PC-3 (cell line): ENCODE measurements at regions not wholly inside any gene's neighbourhood (a gene's known extent, or its start where the extent isn't known, plus 50 kb on each side); places are given as distances from the start of the nearest gene placed in this dataset.

ENCODE experiments used
- ATAC-seq: fragments of 200-7000 bp; cut with Tn5 transposase; 2 replicates; pipeline ENCODE4 v1.9.1; 2020; ENCODE audit warnings: mild to moderate bottlenecking, moderate library complexity
- BruUV-seq: library from RNA; stranded (reverse); fragments of 400-500 nt; replicated peaks from 2 replicates; lab custom pipeline; 2021; lab: Mats Ljungman, UMichigan
- CTCF ChIA-PET: fragments of 300-600 bp; sonication (Branson Sonifier 250); formaldehyde crosslinking; loops from one replicate; lab custom pipeline; 2022; ENCODE audit warnings: antibody characterized with exemption; lab: Charles Lee
- POLR2A ChIA-PET: fragments of 300-600 bp; sonication (Branson Sonifier 250); formaldehyde crosslinking; loops from one replicate; lab custom pipeline; 2022; ENCODE audit warnings: antibody characterized with exemption; ENCODE audit not compliant: unreplicated experiment; lab: Charles Lee
- DNase-seq: peaks from one replicate; pipeline ENCODE4 v3.0.0-alpha.2; 2015
- H2AFZ ChIP-seq: fragments of 300-600 bp; sonication (generic); 2 replicates; pipeline ENCODE4 v1.6.0; 2016; ENCODE audit warnings: antibody characterized with exemption, low read length
- H3F3A ChIP-seq: fragments of 300-600 bp; sonication (generic); one replicate; pipeline ENCODE4 v1.6.0; 2017; ENCODE audit warnings: antibody characterized with exemption, low read length, control low read depth, mild to moderate bottlenecking; ENCODE audit not compliant: unreplicated experiment
- H3K27ac ChIP-seq: fragments of 300-600 bp; sonication (generic); 2 replicates; pipeline ENCODE4 v1.5.1; 2016; ENCODE audit warnings: mild to moderate bottlenecking, low read length
- H3K27me3 ChIP-seq: fragments of 300-600 bp; sonication (generic); 2 replicates; pipeline ENCODE4 v1.6.1; 2016; ENCODE audit warnings: low read length, mixed read lengths
- H3K36me3 ChIP-seq: fragments of 300-600 bp; sonication (generic); 2 replicates; pipeline ENCODE4 v1.6.1; 2016; ENCODE audit warnings: low read depth, mixed run types, low read length, mixed read lengths
- H3K4me1 ChIP-seq: fragments of 300-600 bp; sonication (generic); 2 replicates; pipeline ENCODE4 v1.5.1; 2016; ENCODE audit warnings: low read length; ENCODE audit not compliant: insufficient read depth
- H3K4me2 ChIP-seq: fragments of 300-600 bp; sonication (generic); 2 replicates; pipeline ENCODE4 v1.6.0; 2016; ENCODE audit warnings: low read length
- H3K4me3 ChIP-seq: fragments of 300-600 bp; sonication (generic); 2 replicates; pipeline ENCODE4 v1.5.1; 2016; ENCODE audit warnings: mild to moderate bottlenecking, low read length, mixed read lengths
- H3K79me2 ChIP-seq: fragments of 300-600 bp; sonication (generic); 2 replicates; pipeline ENCODE4 v1.6.1; 2017; ENCODE audit warnings: low read length, mixed read lengths
- H3K9ac ChIP-seq: fragments of 300-600 bp; sonication (generic); 2 replicates; pipeline ENCODE4 v1.6.0; 2016; ENCODE audit warnings: mild to moderate bottlenecking, low read length
- H3K9me2 ChIP-seq: fragments of 300-600 bp; sonication (generic); replicated peaks from 2 replicates; pipeline ENCODE4 v1.6.1; 2016; ENCODE audit warnings: mixed run types, low read length, mixed read lengths
- H3K9me3 ChIP-seq: fragments of 300-600 bp; sonication (generic); 2 replicates; pipeline ENCODE4 v1.6.1; 2016; ENCODE audit warnings: low read length, mixed read lengths
- H4K20me1 ChIP-seq: fragments of 300-600 bp; sonication (generic); 2 replicates; pipeline ENCODE4 v1.6.1; 2016; ENCODE audit warnings: low read length, mixed read lengths
- EZH2 ChIP-seq: fragments of 300-600 bp; sonication (generic); IDR thresholded peaks from one replicate; pipeline ENCODE4 v1.6.1; 2017; ENCODE audit warnings: antibody characterized with exemption, mild to moderate bottlenecking, low read length; ENCODE audit not compliant: unreplicated experiment
- EZH2phosphoT487 ChIP-seq: fragments of 300-600 bp; sonication (generic); IDR thresholded peaks from 2 replicates; pipeline ENCODE4 v1.6.1; 2018; ENCODE audit warnings: mild to moderate bottlenecking, antibody characterized with exemption, low read length, borderline replicate concordance
- intact Hi-C: fragments of 100-400 bp; cut with micrococcal nuclease; formaldehyde crosslinking; loops from 2 replicates; pipeline ENCODE4 v1.9.0; 2023
- TF ChIP-seq, protein P1 (sequence below): fragments of 300-600 bp; sonication (generic); conservative IDR thresholded peaks from 2 replicates; pipeline ENCODE4 v1.5.1; 2017; ENCODE audit warnings: antibody characterized with exemption, low read depth, mild to moderate bottlenecking, low read length

DNA sequence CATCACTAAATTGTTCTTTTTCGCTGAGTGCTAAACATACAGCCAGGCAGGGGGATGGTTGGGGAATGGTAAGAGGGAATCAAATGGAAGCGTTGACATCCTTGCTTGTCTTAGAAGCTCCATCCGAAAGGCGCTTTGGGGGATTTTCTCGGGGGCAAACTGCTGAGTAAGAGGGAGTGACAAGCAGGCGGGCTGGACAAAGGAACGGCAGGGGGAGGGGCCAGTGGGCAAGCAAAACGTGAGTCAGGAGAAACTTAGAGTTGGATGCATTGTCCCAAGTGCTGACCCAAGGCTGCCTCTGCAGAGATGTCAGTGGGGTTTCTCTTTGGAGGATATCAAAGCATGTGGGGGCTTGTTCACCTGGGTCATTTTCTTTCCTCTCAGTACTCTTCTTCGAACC, 480.5 kb downstream of the VRK1 start:
- BruUV-seq: no TSS peak
- Histone ChIP-seq H3K27me3 (no peaks in the 10 kb centered on the region), H3K9ac (no peak overlapping the region), H4K20me1 (no peaks in the 10 kb centered on the region), H3F3A (no peaks in the 10 kb centered on the region), H3K36me3 (no peaks in the 10 kb centered on the region), H3K9me2 (no peaks in the 10 kb centered on the region), H3K27ac (no peak overlapping the region), H3K4me1 (peaks cover 48% of the 10 kb centered on the region), H2AFZ (peak overlapping the region; percentile 71), H3K4me3 (no peak overlapping the region), H3K79me2 (no peaks in the 10 kb centered on the region), H3K9me3 (no peaks in the 10 kb centered on the region), H3K4me2 (peak overlapping the region; percentile 38)
- TF ChIP-seq, protein P1, sequence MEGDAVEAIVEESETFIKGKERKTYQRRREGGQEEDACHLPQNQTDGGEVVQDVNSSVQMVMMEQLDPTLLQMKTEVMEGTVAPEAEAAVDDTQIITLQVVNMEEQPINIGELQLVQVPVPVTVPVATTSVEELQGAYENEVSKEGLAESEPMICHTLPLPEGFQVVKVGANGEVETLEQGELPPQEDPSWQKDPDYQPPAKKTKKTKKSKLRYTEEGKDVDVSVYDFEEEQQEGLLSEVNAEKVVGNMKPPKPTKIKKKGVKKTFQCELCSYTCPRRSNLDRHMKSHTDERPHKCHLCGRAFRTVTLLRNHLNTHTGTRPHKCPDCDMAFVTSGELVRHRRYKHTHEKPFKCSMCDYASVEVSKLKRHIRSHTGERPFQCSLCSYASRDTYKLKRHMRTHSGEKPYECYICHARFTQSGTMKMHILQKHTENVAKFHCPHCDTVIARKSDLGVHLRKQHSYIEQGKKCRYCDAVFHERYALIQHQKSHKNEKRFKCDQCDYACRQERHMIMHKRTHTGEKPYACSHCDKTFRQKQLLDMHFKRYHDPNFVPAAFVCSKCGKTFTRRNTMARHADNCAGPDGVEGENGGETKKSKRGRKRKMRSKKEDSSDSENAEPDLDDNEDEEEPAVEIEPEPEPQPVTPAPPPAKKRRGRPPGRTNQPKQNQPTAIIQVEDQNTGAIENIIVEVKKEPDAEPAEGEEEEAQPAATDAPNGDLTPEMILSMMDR: no peak
- no peak for TF ChIP-seq EZH2phosphoT487
- TF ChIP-seq EZH2: no peak
- intact Hi-C loops: loop anchor here (10.0 kb wide), 1 partner anchor 443 kb away; no protein-coding TSS in a partner anchor
- ChIA-PET POLR2A (no interaction called here), CTCF (no interaction called here)
- DNase-seq (no peak), ATAC-seq (0 out of 2 replicates have a peak, but pooled peaks have one; percentile 16)

DNA sequence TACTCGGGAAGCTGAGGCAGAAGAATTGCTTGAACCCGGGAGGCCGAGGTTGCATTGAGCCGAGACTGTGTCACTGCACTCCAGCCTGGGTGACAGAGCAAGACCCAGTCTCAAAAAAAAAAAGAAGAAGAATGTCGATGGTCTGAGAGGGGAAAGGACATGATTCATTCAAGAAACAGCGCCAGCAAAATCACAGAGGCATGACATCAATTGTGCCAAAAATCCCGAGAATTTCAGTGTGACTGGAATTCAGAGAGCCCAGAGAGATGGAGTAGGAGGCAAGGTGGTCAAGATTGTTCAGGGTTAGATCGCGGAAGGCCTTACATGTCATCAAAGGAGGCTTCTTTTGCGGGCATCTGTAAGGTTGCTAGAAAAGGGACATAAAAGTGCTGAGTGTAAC, 483.3 kb downstream of the VRK1 start:
- POLR2A ChIA-PET: no interaction called here
- Histone ChIP-seq H3K36me3 (no peaks in the 10 kb centered on the region), H3F3A (no peaks in the 10 kb centered on the region), H3K27me3 (peaks cover 5% of the 10 kb centered on the region; the same call in 1 of the 2 replicates), H3K9me2 (no peaks in the 10 kb centered on the region), H4K20me1 (no peaks in the 10 kb centered on the region), H3K9ac (no peak overlapping the region), H3K4me3 (no peak overlapping the region), H2AFZ (no peak overlapping the region), H3K4me2 (no peak overlapping the region), H3K9me3 (no peaks in the 10 kb centered on the region), H3K4me1 (peaks cover 43% of the 10 kb centered on the region), H3K27ac (no peak overlapping the region), H3K79me2 (no peaks in the 10 kb centered on the region)
- no peak for TF ChIP-seq EZH2phosphoT487
- no peak for TF ChIP-seq EZH2
- TF ChIP-seq, protein P1: no peak
- CTCF ChIA-PET: no interaction called here
- ATAC-seq (no peak), DNase-seq (peak; percentile 54)
- no TSS peak for BruUV-seq
- intact Hi-C loops: no loop called here

- BruUV-seq: no TSS peak
- ChIA-PET POLR2A (no interaction called here), CTCF (no interaction called here)
- no peak for ATAC-seq
- Histone ChIP-seq H3K4me3 (no peak overlapping the region), H3K36me3 (no peaks in the 10 kb centered on the region), H3K9ac (no peak overlapping the region), H3K27me3 (peaks cover 13% of the 10 kb centered on the region), H2AFZ (no peak overlapping the region), H3K9me3 (no peaks in the 10 kb centered on the region), H3K27ac (no peak overlapping the region), H3K4me2 (no peak overlapping the region), H3K79me2 (no peaks in the 10 kb centered on the region), H4K20me1 (no peaks in the 10 kb centered on the region), H3K9me2 (no peaks in the 10 kb centered on the region), H3F3A (no peaks in the 10 kb centered on the region), H3K4me1 (peaks cover 30% of the 10 kb centered on the region)
- intact Hi-C loops: no loop called here
- DNase-seq: no peak
- TF ChIP-seq, protein P1: no peak
- TF ChIP-seq EZH2 (no peak), EZH2phosphoT487 (no peak)
These were observed 484.6 kb downstream of the VRK1 start for GRCh38 chr14:97281741-97282140.
